ENCODE measurements at regions not wholly inside any gene's neighbourhood (a gene's known extent, or its start where the extent isn't known, plus 50 kb on each side); places are given as distances from the start of the nearest gene placed in this dataset.
"Not testable (repeated sequence)": the region's sequence is repeated elsewhere in the genome, so short reads cannot be mapped to it uniquely, and the experiment has no call there.

- no peak overlapping the region for H3K4me3 ChIP-seq (ENCODE audit: insufficient read depth in 1 of 2, low read depth in 1 of 2, low read length in 2 of 2)
- no peak overlapping the region for H3K9ac ChIP-seq (ENCODE audit: low read length)
- H3K4ac ChIP-seq (ENCODE audit: low read depth in 1 of 2, low read length in 2 of 2), result no peak overlapping the region
- no peak overlapping the region for H3K4me2 ChIP-seq (ENCODE audit: low read length, poor library complexity, severe bottlenecking)
- H4K91ac ChIP-seq (ENCODE audit: low read length), result no peak overlapping the region
- 100% methylated on average over 1 of the region's 1 CpG for WGBS
- no peak overlapping the region for H2AK5ac ChIP-seq (ENCODE audit: low read length, severe bottlenecking)
- H3K14ac ChIP-seq (ENCODE audit: low read length in 2 of 2), result no peak overlapping the region
- H3K4me1 ChIP-seq (ENCODE audit: control insufficient read depth, insufficient read depth, low read depth, low read length), result peaks cover 2% of the 10 kb centered on the region
- no peaks in the 10 kb centered on the region for H3K27me3 ChIP-seq (ENCODE audit: control insufficient read depth in 1 of 2, insufficient read depth in 1 of 2, low read length in 2 of 2)
- no peak overlapping the region for H3K27ac ChIP-seq (ENCODE audit: low read length, poor library complexity, severe bottlenecking)
- no peak for DNase-seq
- H3K18ac ChIP-seq (ENCODE audit: low read depth in 1 of 2, low read length in 2 of 2), result no peak overlapping the region
- H2BK15ac ChIP-seq (ENCODE audit: low read depth, poor library complexity, severe bottlenecking), result no peak overlapping the region
- H2BK5ac ChIP-seq (ENCODE audit: low read depth, low read length, poor library complexity, severe bottlenecking), result no peak overlapping the region
- no peak overlapping the region for H2BK120ac ChIP-seq (ENCODE audit: low read depth, low read length)
- no peak overlapping the region for H2AFZ ChIP-seq (ENCODE audit: low read depth, low read length)
- H2BK12ac ChIP-seq (ENCODE audit: low read length in 2 of 2), result no peak overlapping the region
- H3K9me3 ChIP-seq (ENCODE audit: control insufficient read depth, low read length), result no peaks in the 10 kb centered on the region
- H4K8ac ChIP-seq (ENCODE audit: low read length), result no peak overlapping the region
- no peaks in the 10 kb centered on the region for H3K79me1 ChIP-seq (replicated peaks; ENCODE audit: low read length, poor library complexity, severe bottlenecking)
- H3K23ac ChIP-seq (ENCODE audit: low read length in 2 of 2), result no peak overlapping the region
- no peaks in the 10 kb centered on the region for H3K36me3 ChIP-seq (ENCODE audit: control insufficient read depth in 1 of 2, insufficient read depth in 2 of 2, low read depth in 1 of 2, low read length in 2 of 2)
Observed at GRCh38 chr12:88855301-88855700, 275.0 kb upstream of the KITLG start.

GRCh38 chr12:88854260-88854659, 274.0 kb upstream of the KITLG start:
- H2BK15ac ChIP-seq (ENCODE audit: low read depth, poor library complexity, severe bottlenecking), result no peak overlapping the region
- WGBS, result 11% methylated on average over 1 of the region's 1 CpG

GRCh38 chr12:88847246-88847645, 267.0 kb upstream of the KITLG start:
- not testable (repeated sequence) for H3K18ac ChIP-seq (ENCODE audit: low read depth in 1 of 2, low read length in 2 of 2); H3K27ac ChIP-seq (ENCODE audit: low read length, poor library complexity, severe bottlenecking); H2BK12ac ChIP-seq (ENCODE audit: low read length in 2 of 2); H3K4me3 ChIP-seq (ENCODE audit: insufficient read depth in 1 of 2, low read depth in 1 of 2, low read length in 2 of 2); H2BK120ac ChIP-seq (ENCODE audit: low read depth, low read length); H3K36me3 ChIP-seq (ENCODE audit: control insufficient read depth in 1 of 2, insufficient read depth in 2 of 2, low read depth in 1 of 2, low read length in 2 of 2); H3K23ac ChIP-seq (ENCODE audit: low read length in 2 of 2); DNase-seq; H2BK5ac ChIP-seq (ENCODE audit: low read depth, low read length, poor library complexity, severe bottlenecking); H2AFZ ChIP-seq (ENCODE audit: low read depth, low read length); H2AK5ac ChIP-seq (ENCODE audit: low read length, severe bottlenecking); H3K79me1 ChIP-seq (replicated peaks; ENCODE audit: low read length, poor library complexity, severe bottlenecking); H3K27me3 ChIP-seq (ENCODE audit: control insufficient read depth in 1 of 2, insufficient read depth in 1 of 2, low read length in 2 of 2); H3K9me3 ChIP-seq (ENCODE audit: control insufficient read depth, low read length); H3K4me1 ChIP-seq (ENCODE audit: control insufficient read depth, insufficient read depth, low read depth, low read length); H3K4ac ChIP-seq (ENCODE audit: low read depth in 1 of 2, low read length in 2 of 2); H3K4me2 ChIP-seq (ENCODE audit: low read length, poor library complexity, severe bottlenecking); H3K9ac ChIP-seq (ENCODE audit: low read length); H4K91ac ChIP-seq (ENCODE audit: low read length); H2BK15ac ChIP-seq (ENCODE audit: low read depth, poor library complexity, severe bottlenecking); H3K14ac ChIP-seq (ENCODE audit: low read length in 2 of 2); H4K8ac ChIP-seq (ENCODE audit: low read length)
- 99% methylated on average over 8 of the region's 14 CpGs for WGBS

More at GRCh38 chr12:88854260-88854659, 274.0 kb upstream of the KITLG start:
- H3K4me1 ChIP-seq (ENCODE audit: control insufficient read depth, insufficient read depth, low read depth, low read length), result peaks cover 2% of the 10 kb centered on the region
- peak overlapping the region; percentile 90 for H3K27ac ChIP-seq (ENCODE audit: low read length, poor library complexity, severe bottlenecking)
- no peak overlapping the region for H4K8ac ChIP-seq (ENCODE audit: low read length)
- H2AFZ ChIP-seq (ENCODE audit: low read depth, low read length), result no peak overlapping the region
- H3K27me3 ChIP-seq (ENCODE audit: control insufficient read depth in 1 of 2, insufficient read depth in 1 of 2, low read length in 2 of 2), result no peaks in the 10 kb centered on the region
- H3K4me2 ChIP-seq (ENCODE audit: low read length, poor library complexity, severe bottlenecking), result no peak overlapping the region
- H3K23ac ChIP-seq (ENCODE audit: low read length in 2 of 2), result no peak overlapping the region
- peak; percentile 48 for DNase-seq
- H3K9me3 ChIP-seq (ENCODE audit: control insufficient read depth, low read length), result no peaks in the 10 kb centered on the region
- H2BK120ac ChIP-seq (ENCODE audit: low read depth, low read length), result no peak overlapping the region
- no peak overlapping the region for H3K14ac ChIP-seq (ENCODE audit: low read length in 2 of 2)
- H3K9ac ChIP-seq (ENCODE audit: low read length), result no peak overlapping the region
- H3K4me3 ChIP-seq (ENCODE audit: insufficient read depth in 1 of 2, low read depth in 1 of 2, low read length in 2 of 2), result no peak overlapping the region
- no peak overlapping the region for H2BK5ac ChIP-seq (ENCODE audit: low read depth, low read length, poor library complexity, severe bottlenecking)
- H4K91ac ChIP-seq (ENCODE audit: low read length), result no peak overlapping the region
- H3K4ac ChIP-seq (ENCODE audit: low read depth in 1 of 2, low read length in 2 of 2), result no peak overlapping the region
- H3K18ac ChIP-seq (ENCODE audit: low read depth in 1 of 2, low read length in 2 of 2), result no peak overlapping the region
- H2BK12ac ChIP-seq (ENCODE audit: low read length in 2 of 2), result no peak overlapping the region
- no peaks in the 10 kb centered on the region for H3K36me3 ChIP-seq (ENCODE audit: control insufficient read depth in 1 of 2, insufficient read depth in 2 of 2, low read depth in 1 of 2, low read length in 2 of 2)
- no peaks in the 10 kb centered on the region for H3K79me1 ChIP-seq (replicated peaks; ENCODE audit: low read length, poor library complexity, severe bottlenecking)
- H2AK5ac ChIP-seq (ENCODE audit: low read length, severe bottlenecking), result no peak overlapping the region

- no peaks in the 10 kb centered on the region for H3K27me3 ChIP-seq (ENCODE audit: control insufficient read depth in 1 of 2, insufficient read depth in 1 of 2, low read length in 2 of 2)
- no peaks in the 10 kb centered on the region for H3K79me1 ChIP-seq (replicated peaks; ENCODE audit: low read length, poor library complexity, severe bottlenecking)
- H2AK5ac ChIP-seq (ENCODE audit: low read length, severe bottlenecking), result no peak overlapping the region
- no peak overlapping the region for H3K14ac ChIP-seq (ENCODE audit: low read length in 2 of 2)
- H3K4me2 ChIP-seq (ENCODE audit: low read length, poor library complexity, severe bottlenecking), result no peak overlapping the region
- H2AFZ ChIP-seq (ENCODE audit: low read depth, low read length), result no peak overlapping the region
- no peaks in the 10 kb centered on the region for H3K36me3 ChIP-seq (ENCODE audit: control insufficient read depth in 1 of 2, insufficient read depth in 2 of 2, low read depth in 1 of 2, low read length in 2 of 2)
- H3K23ac ChIP-seq (ENCODE audit: low read length in 2 of 2), result no peak overlapping the region
- no peak overlapping the region for H3K9ac ChIP-seq (ENCODE audit: low read length)
- H4K91ac ChIP-seq (ENCODE audit: low read length), result no peak overlapping the region
- H2BK12ac ChIP-seq (ENCODE audit: low read length in 2 of 2), result no peak overlapping the region
- H3K4ac ChIP-seq (ENCODE audit: low read depth in 1 of 2, low read length in 2 of 2), result no peak overlapping the region
- H3K18ac ChIP-seq (ENCODE audit: low read depth in 1 of 2, low read length in 2 of 2), result no peak overlapping the region
- H3K4me3 ChIP-seq (ENCODE audit: insufficient read depth in 1 of 2, low read depth in 1 of 2, low read length in 2 of 2), result no peak overlapping the region
- H2BK120ac ChIP-seq (ENCODE audit: low read depth, low read length), result no peak overlapping the region
- no peak overlapping the region for H3K27ac ChIP-seq (ENCODE audit: low read length, poor library complexity, severe bottlenecking)
- no peak overlapping the region for H2BK5ac ChIP-seq (ENCODE audit: low read depth, low read length, poor library complexity, severe bottlenecking)
- H4K8ac ChIP-seq (ENCODE audit: low read length), result no peak overlapping the region
- H3K9me3 ChIP-seq (ENCODE audit: control insufficient read depth, low read length), result no peaks in the 10 kb centered on the region
- WGBS, result 86% methylated on average over 7 of the region's 8 CpGs
- H2BK15ac ChIP-seq (ENCODE audit: low read depth, poor library complexity, severe bottlenecking), result no peak overlapping the region
- no peaks in the 10 kb centered on the region for H3K4me1 ChIP-seq (ENCODE audit: control insufficient read depth, insufficient read depth, low read depth, low read length)
- no peak for DNase-seq
Observed at GRCh38 chr12:88844426-88844825, 264.2 kb upstream of the KITLG start.
